Fibroblast of the conjunctiva (primary cell): ENCODE measurements at regions not wholly inside any gene's neighbourhood (a gene's known extent, or its start where the extent isn't known, plus 50 kb on each side); places are given as distances from the start of the nearest gene placed in this dataset.

Source experiments
- DNase-seq: peaks from one replicate; pipeline ENCODE4 v3.0.0-alpha.2; 2010; ENCODE audit warnings: low read depth

DNA sequence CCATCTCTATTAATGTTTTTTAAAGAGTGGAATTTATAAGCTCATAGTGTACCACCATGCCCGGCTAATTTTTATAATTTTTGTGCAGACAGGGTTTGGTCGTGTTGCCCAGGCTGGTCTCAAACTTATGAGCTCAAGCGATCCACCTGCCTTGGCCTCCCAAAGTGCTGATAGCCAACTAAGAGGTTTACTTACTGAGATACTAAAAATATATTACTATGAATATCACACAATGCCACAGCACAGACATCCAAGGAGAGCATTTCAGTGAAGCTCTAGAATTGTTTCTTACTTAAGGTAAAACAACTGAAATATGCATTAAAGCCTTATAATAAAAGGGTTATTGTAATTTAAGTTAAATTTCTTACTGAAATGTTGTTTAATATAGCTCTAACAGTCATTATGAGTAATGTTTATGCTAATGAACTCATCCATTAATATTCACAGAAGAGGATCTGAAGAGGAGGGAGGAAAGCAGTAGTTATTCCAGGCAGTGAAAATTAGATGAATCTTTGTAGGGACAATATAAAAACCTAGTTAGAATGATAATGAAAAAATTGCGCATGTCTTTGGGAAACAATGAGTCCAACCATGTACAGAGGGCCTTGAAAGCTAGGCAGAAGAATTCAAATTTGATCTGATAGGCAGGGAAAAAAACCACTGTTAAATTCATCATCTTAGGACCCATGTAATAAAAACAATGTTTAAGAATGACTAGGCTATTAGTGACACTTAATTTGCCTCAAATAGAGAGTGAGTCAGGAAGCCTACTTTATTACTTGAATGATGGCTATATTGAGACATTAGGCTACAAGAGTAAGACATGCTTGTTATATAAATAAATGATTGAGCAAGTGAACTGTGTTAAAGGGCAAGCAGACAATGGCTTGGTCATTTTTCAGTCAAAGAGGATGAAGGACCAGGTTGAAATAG lies 99.2 kb downstream of the SLC41A2 start:
- no peak for DNase-seq

DNA sequence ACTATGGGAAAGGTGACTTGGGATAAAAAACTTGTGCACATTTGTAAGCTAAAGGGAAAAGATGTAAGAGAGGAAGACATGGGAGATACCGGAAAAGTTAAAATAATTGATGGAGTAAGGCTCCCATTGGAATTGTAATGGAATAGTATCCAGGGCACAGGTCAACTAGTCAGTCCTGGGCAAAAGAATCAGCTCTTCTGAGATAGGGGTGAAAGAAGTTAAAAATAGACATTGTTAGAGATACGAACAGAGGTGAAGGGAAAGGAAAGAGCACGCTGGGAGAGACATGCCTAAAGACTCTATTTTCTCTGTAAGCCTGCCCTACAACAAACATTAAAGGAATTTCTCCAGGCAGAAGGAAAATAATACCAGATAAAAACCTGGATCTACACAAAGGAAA lies 101.6 kb downstream of the SLC41A2 start:
- no peak for DNase-seq

DNA sequence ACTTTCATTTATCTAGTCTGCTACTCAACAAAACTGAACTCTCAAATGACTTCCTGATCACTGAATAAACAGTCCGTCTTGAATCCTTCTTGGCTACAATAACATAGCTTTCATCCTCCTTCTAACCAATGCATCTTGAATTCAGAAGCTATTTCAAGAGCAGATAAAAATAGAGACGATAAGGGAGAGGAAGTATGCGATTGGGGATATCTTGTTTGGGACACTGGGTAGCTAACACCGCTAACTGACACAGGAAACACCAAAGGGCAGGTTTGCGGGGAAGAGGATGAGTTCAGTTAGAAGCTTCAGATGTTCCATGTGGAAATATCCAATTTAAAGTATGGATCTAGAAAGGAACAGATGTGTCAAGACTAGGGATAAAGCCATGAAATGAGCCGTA lies 102.5 kb downstream of the SLC41A2 start:
- DNase-seq, result no peak

DNA sequence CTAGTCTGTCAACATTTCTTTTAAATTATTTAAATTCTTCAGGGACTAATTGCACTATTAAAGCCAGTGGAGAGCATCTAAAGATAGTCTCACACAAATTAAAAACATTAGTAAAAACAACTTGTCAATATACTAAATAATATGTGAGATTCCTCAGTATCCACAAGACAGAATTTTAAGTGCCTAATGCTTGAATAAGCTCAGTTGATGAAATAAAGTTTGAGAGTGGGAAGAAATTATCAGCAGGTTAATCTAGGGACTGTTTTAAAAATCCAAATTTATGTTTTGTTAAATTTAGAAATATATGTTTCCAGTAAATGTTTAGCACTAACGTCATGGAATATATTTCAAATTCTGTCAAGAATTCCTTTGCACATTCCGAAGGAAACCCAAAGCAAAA lies 105.2 kb downstream of the SLC41A2 start:
- no peak for DNase-seq

DNA sequence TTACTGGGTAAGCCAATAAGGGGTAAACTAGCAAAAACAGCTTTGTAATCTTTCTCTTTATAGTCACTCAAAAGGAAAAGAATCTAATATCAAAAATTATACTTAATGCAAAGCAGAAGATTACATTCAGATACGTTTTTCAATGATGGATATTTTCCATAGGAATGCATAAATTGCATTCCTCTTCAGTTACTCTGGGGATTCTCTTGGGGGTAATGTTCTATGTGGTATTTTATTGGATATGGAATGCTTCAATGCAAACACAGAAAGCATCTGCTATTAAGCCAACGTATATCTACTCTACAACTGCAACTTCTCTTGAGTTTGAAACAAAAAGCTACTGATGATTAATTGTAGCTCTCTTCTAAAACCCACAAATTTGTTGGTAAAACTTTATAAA lies 106.0 kb downstream of the SLC41A2 start:
- no peak for DNase-seq

DNA sequence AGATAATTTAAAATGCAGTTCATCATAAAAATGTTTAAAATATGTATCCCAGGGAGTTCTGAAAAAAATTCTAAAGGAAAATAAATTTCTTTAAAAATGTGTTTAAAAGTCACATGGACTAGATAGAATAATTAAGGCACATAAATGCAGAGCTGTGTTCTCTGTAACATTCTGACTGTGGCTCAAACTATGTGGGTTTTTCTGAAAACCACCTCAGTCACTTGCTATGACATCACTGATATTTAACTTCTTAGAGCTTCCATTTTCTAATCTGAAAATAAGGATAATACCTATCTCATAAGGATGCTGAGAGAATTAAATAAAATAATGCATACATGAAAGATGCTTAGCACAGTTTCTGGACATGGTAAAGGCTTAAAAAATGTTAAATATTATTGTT lies 107.3 kb downstream of the SLC41A2 start:
- no peak for DNase-seq

DNA sequence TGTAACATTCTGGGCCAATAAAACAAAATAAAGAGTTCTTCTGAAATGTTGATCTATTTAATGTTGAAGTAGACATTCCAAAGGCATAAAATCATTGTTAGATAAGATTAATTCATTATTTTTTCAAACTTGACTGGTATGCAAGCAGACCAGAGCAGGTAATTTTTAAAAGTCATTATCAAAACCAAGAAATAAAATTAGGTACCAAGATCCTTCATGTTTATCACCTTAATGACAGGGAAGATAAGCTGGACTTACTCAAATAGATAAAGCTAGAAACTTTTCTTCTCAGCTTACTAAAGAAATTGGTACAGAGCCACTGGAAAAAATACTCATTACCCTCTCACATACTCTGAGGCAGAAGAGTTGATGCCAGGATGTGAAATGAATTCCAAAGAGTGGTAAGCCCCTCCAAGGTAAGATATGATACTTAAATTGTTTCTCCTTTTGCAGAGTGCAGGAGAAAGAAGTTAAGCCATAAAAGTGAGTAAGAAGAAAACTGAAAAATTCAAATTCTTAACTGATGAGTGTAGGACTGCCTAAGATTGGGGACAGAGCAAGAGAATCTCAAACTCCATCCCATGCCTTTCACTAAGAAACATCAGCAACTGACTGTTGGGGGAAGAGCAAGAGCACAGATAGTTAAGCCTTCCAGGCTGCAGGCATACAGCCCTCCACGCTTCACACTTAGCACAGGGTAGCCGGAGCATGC lies 111.9 kb downstream of the SLC41A2 start:
- no peak for DNase-seq

DNA sequence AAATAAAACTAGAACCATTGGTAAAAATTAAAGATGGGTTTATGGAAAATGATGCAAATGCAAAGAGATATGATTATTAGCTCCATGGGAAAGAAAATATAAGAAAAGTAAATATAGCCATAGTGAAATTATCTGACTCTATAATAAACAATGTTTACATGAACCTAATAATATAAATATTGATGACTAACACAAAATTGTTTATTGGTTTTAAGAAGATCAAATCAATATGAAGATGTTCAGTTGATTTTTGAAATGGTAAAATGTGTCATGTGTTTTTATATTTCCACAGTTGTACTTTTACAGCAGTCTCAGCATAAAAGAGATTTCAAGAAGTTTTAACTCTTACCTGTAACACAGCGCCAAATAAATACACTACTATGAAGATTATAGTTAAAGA lies 114.0 kb downstream of the SLC41A2 start:
- no peak for DNase-seq

DNA sequence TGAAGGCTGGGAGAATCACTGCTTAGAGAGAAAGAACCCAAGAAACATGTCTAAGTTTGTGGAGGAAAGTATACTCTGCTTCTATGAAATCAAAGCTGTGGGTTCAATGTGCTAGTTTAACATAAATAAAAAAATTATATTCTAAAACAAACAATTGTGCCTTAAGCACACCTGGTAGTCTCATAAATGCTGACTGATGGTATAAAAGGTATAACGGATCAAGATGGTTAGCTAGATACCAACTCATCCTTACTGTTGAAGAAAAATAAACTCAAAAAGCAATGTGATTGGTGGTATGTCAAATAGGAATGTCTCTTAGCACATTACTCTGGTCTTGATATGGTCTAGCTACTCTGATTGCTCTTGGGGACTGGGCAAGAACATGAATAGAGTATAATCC lies 117.8 kb downstream of the SLC41A2 start:
- DNase-seq, result no peak

DNA sequence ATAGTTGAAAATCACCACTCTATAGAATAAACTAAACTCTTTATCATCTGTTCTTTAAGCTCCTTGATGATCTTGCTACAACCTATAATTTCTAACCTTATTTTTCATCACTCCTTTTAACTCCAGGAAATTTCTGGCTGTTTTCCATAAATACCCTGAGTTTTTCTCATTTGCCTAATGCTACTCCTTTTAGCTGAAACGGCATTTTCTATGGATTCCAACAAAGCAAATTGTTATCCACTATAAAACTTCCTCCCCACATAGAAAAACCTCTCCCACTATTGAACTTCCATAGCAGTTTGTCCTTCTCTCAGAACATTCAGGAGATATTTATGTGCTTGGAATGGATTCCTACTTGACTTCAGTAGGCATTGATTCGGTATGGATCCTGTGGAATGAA lies 122.8 kb downstream of the SLC41A2 start:
- no peak for DNase-seq

DNA sequence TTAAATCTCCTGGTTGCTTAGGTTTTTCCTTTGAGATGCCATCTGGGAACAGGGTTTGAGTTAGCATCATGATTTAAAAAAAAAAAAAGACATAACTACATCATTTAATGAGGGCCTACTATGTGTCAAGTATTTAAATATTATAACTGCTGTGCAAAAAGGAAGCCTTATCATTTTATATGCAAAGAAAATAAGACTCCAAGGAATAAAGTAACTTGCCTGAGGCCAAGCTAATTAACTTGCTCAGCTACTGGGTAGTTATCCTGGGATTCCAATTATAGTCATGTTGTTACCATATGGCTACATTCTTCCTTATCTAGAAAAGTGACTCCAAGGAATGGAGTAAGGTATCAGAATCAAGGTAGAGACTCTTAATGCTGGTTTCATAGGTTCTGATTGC lies 123.5 kb downstream of the SLC41A2 start:
- DNase-seq, result no peak

DNA sequence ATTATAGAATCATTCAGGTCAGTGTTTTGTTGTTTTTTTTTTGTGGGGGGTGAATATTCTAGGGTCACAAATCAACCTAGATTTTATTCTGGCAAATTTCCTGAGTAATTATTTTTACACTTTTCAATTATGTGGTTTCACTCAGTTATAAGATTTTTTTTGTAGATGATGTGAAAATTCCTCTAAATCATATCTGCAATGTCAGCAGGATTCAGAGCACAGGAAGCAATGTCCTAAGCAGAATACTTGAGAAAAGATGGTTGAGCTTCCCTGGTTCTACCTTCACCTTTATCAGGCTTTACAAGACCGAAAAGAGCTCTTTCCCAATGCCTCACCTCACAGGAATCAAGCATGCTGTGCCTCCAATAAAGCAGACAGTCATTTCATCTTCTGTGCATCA lies 124.3 kb downstream of the SLC41A2 start:
- DNase-seq, result no peak

DNA sequence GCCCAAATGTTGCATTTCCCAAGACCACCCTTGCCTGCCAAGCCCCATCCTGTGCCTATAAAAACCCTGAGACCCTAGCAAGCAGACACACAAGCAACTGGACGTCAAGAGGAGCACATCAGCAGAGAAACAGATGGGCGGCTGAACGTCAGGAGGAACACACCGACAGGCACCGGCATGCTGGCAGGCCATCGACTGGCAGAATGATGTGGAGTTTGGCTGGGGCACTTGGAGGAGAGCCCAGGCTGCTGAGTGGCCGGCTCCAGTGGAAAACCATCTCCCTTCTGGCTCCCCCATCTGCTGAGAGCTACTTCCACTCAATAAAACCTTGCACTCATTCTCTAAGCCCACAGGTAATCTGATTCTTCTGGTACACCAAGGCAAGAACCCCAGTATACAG lies 130.1 kb downstream of the SLC41A2 start:
- no peak for DNase-seq

DNA sequence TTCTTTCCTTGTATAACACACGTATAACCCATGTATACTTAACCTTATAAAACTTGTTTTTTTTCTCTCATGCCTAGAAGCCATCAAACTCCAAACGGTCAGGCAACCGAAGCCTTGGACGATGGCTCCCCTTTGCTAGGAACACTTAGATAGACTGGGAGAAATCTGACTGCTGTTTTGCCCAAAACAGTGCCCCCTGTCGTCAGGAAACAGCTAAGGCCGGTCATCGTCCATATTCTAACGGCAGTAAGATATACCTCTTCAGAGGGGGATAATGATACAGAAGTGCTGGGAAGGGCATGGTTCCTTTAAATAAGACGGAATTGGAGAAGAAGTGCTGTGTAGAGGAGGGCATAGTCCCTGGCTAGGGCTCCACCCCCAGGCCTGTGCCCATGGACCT lies 130.5 kb downstream of the SLC41A2 start:
- DNase-seq, result no peak

DNA sequence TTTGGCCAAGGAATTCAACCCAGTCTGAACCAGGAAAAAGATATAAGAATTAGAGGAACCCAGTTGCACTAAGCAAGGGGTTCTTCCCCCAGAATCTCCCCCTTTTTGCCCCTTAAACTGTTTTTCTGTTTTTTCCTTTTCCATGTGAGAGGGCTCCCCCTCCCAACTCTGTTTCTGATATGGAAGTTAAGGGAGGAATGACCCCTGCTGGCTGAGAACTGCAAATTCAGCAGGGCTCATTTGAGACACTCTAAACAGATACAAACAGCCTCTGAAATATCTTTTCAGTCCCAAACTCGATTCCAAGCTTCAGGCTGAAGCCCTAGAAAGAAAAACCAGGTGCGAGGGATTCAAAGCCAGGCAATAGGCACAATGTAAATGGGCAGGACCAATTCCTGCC lies 132.7 kb downstream of the SLC41A2 start:
- DNase-seq, result no peak

DNA sequence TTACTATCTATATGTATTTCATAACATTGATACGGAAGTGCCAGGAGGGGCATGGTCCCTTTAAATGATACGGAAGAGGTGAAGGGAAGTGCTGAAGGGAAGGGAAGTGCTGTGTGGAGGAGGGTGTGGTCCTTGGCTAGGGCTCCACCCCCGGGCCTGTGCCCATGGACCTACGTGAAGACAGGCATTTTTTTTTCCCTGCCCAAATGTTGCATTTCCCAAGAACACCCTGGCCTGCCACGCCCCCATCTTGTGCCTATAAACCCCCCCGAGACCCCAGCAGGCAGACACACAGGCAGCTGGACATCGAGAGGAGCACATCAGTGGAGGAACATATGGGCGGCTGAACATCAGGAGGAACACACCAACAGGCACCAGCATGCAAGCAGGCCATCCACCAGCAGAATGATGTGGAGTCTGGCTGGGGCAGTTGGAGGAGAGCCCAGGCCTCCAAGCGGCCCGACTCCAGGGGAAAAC lies 134.1 kb downstream of the SLC41A2 start:
- DNase-seq, result no peak

DNA sequence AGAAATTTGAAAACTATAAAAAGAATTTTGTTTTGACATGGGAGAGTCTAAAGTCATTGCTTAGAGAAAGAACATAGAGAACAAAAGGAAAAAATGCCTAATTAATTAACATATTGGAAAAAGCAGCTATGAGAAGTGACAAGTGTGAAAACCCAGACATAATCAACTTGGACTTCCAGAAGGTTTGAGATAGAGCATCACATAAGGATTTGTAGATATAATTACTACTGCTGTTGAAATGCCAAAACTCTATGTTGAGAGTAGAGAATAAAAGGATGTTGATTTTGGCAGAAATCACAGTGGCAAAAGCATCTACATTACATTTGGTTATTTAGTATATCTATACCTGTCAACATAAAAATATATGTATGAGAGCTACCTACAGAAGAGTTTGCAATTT lies 135.1 kb downstream of the SLC41A2 start:
- DNase-seq, result no peak

DNA sequence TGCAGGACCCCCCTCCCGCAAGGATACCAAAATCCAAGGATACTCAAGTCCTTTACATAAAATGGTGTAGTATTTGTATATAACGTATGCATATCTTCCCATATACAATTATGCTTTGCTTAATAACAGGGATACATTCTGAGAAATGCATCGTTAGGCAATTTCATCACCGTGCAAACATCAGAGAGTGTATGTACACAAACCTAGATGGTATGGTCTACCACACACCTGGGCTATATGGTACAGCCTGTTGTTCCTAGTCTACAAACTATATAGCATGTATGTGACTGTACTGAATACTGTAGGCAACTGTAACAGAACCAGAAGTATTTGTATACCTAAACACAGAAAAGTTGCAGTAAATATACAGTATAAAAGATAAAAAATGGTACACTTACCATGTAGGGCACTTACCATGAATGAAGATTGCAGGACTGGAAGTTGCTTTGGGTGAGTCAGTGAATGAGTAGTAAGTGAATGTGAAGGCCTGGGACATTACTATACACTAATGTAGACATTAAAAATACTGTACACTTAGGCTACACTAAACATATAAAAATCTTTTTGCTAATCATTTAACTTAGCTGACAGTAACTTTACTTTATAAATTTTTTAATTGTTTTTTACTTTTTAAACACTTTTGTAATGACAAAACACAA lies 141.1 kb downstream of the SLC41A2 start:
- no peak for DNase-seq

DNA sequence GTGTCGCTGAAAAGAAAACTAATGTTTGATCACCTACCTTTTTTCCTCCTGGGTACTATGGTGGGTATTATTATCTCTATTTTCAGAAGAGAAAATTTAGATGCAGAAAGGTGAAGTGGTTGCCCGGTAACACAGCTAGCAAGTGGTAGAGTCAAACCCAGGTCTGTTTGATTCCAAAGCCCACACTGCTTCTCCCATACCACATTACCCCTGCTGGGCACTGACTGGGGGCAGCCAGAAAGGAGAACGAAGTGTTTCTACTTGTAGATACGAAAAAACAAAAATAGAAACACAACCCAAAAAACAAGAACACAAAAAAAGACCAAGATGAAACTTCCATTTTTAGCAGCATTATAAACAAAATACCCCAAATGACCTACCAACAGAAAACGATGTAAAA lies 142.2 kb downstream of the SLC41A2 start:
- DNase-seq, result no peak

DNA sequence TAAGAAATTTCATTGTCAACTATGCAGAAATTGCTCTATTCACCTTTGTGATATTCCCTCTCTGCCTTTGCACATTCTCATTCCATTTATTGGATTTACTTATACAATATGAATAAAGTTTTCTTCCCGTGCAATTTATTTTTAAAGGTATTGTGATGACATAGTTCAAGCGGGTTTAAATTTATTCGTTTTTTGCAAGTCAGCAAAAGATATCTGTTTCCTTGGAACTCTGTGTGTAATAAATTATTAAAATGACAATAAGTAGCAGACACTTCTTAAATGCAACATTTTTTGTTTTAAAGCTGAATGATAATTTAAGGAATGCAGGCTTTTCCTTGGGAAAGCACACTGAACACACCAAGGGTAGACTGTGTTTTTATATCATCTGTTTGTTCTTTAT lies 143.1 kb downstream of the SLC41A2 start:
- no peak for DNase-seq
